ENCODE measurements at regions not wholly inside any gene's neighbourhood (a gene's known extent, or its start where the extent isn't known, plus 50 kb on each side); places are given as distances from the start of the nearest gene placed in this dataset.

- DNase-seq (ENCODE audit: low spot score): no peak
These were observed 156.2 kb upstream of the NR3C1 start for GRCh38 chr5:143559586-143560109.

- DNase-seq (ENCODE audit: low spot score): no peak
These were observed 154.6 kb upstream of the NR3C1 start for GRCh38 chr5:143558048-143558447.

- DNase-seq (ENCODE audit: low spot score): no peak
These were observed 153.8 kb upstream of the NR3C1 start for GRCh38 chr5:143557061-143557818.

GRCh38 chr5:143554918-143555477 lies 151.5 kb upstream of the NR3C1 start:
- DNase-seq (ENCODE audit: low spot score): no peak

GRCh38 chr5:143554187-143554717 lies 150.8 kb upstream of the NR3C1 start:
- DNase-seq (ENCODE audit: low spot score): no peak

GRCh38 chr5:143552680-143553079 lies 149.2 kb upstream of the NR3C1 start:
- DNase-seq (ENCODE audit: low spot score): no peak

GRCh38 chr5:143551820-143552251 lies 148.3 kb upstream of the NR3C1 start:
- no peak for DNase-seq (ENCODE audit: low spot score)

- DNase-seq (ENCODE audit: low spot score): no peak
These were observed 147.6 kb upstream of the NR3C1 start for GRCh38 chr5:143550986-143551630.

- no peak for DNase-seq (ENCODE audit: low spot score)
These were observed 143.9 kb upstream of the NR3C1 start for GRCh38 chr5:143547342-143547741.

GRCh38 chr5:143546394-143546793 lies 142.9 kb upstream of the NR3C1 start:
- no peak for DNase-seq (ENCODE audit: low spot score)

- DNase-seq (ENCODE audit: low spot score): no peak
These were observed 141.1 kb upstream of the NR3C1 start for GRCh38 chr5:143544606-143545005.

GRCh38 chr5:143543358-143544255 lies 140.1 kb upstream of the NR3C1 start:
- DNase-seq (ENCODE audit: low spot score): no peak

- no peak for DNase-seq (ENCODE audit: low spot score)
These were observed 139.3 kb upstream of the NR3C1 start for GRCh38 chr5:143542798-143543144.

- DNase-seq (ENCODE audit: low spot score): no peak
These were observed 138.7 kb upstream of the NR3C1 start for GRCh38 chr5:143541943-143542797.

- DNase-seq (ENCODE audit: low spot score): no peak
These were observed 136.3 kb upstream of the NR3C1 start for GRCh38 chr5:143539742-143540141.

GRCh38 chr5:143537056-143537455 lies 133.6 kb upstream of the NR3C1 start:
- DNase-seq (ENCODE audit: low spot score): no peak

- DNase-seq (ENCODE audit: low spot score): no peak
These were observed 132.9 kb upstream of the NR3C1 start for GRCh38 chr5:143536364-143536763.

GRCh38 chr5:143534761-143535154 lies 131.3 kb upstream of the NR3C1 start:
- DNase-seq (ENCODE audit: low spot score): no peak

GRCh38 chr5:143533978-143534760 lies 130.7 kb upstream of the NR3C1 start:
- no peak for DNase-seq (ENCODE audit: low spot score)

GRCh38 chr5:143533475-143533874 lies 130.0 kb upstream of the NR3C1 start:
- DNase-seq (ENCODE audit: low spot score): no peak

All from CD4-positive, alpha-beta T cell treated with Interleukin-2 at 100 ng/mL for 4 hours (primary cell).